ENCODE measurements at regions not wholly inside any gene's neighbourhood (a gene's known extent, or its start where the extent isn't known, plus 50 kb on each side); places are given as distances from the start of the nearest gene placed in this dataset.

- Histone ChIP-seq H3K9me3 (no peaks in the 10 kb centered on the region), H3K27me3 (peaks cover 44% of the 10 kb centered on the region), H3K36me3 (no peaks in the 10 kb centered on the region), H3K27ac (no peak overlapping the region), H3K4me3 (no peak overlapping the region), H3K4me1 (no peaks in the 10 kb centered on the region)
- no peak for ATAC-seq
- 58 to 83% methylated on average over 5 to 10 of the region's 10 CpGs for WGBS, 2 donors (ENCODE audit: low coverage in 1 of 2)
- TF ChIP-seq CTCF (IDR thresholded peaks at IDR 0.05) (no peak), EP300 (IDR thresholded peaks at IDR 0.05) (no peak), POLR2AphosphoS5 (IDR thresholded peaks at IDR 0.05) (no peak), POLR2A (IDR thresholded peaks at IDR 0.05) (no peak)
Observed at GRCh38 chr6:27575594-27576361, 102.9 kb upstream of the ZNF184 start.

GRCh38 chr6:27568226-27568897, 95.5 kb upstream of the ZNF184 start:
- Histone ChIP-seq H3K9me3 (no peaks in the 10 kb centered on the region), H3K4me1 (no peaks in the 10 kb centered on the region), H3K4me3 (no peak overlapping the region), H3K36me3 (no peaks in the 10 kb centered on the region), H3K27me3 (peaks cover 60% of the 10 kb centered on the region), H3K27ac (no peak overlapping the region)
- TF ChIP-seq CTCF (IDR thresholded peaks at IDR 0.05), result no peak
- TF ChIP-seq POLR2AphosphoS5 (IDR thresholded peaks at IDR 0.05), result no peak
- no peak for TF ChIP-seq POLR2A (IDR thresholded peaks at IDR 0.05)
- TF ChIP-seq EP300 (IDR thresholded peaks at IDR 0.05), result no peak
- WGBS, 2 donors (ENCODE audit: low coverage in 1 of 2), result 40 to 52% methylated on average over 11 to 12 of the region's 13 CpGs
- no peak for ATAC-seq

- ATAC-seq, result no peak
- H3K27ac ChIP-seq, result no peak overlapping the region
- 5 to 18% methylated on average over 5 to 14 of the region's 41 CpGs for WGBS, 2 donors (ENCODE audit: low coverage in 1 of 2)
- H3K4me1 ChIP-seq, result no peaks in the 10 kb centered on the region
- peaks cover 83% of the 10 kb centered on the region for H3K27me3 ChIP-seq
- no peak overlapping the region for H3K4me3 ChIP-seq
- H3K36me3 ChIP-seq, result no peaks in the 10 kb centered on the region
- no peaks in the 10 kb centered on the region for H3K9me3 ChIP-seq
- no peak for TF ChIP-seq POLR2AphosphoS5 (IDR thresholded peaks at IDR 0.05)
- no peak for TF ChIP-seq EP300 (IDR thresholded peaks at IDR 0.05)
- TF ChIP-seq POLR2A (IDR thresholded peaks at IDR 0.05), result no peak
- TF ChIP-seq CTCF (IDR thresholded peaks at IDR 0.05), result no peak
Observed at GRCh38 chr6:27565839-27566779, 93.2 kb upstream of the ZNF184 start.

- 19 to 29% methylated on average over 10 to 11 of the region's 11 CpGs for WGBS, 2 donors (ENCODE audit: low coverage in 1 of 2)
- ATAC-seq, result no peak
- peaks cover 100% of the 10 kb centered on the region for H3K27me3 ChIP-seq
- TF ChIP-seq POLR2AphosphoS5 (IDR thresholded peaks at IDR 0.05), result no peak
- TF ChIP-seq CTCF (IDR thresholded peaks at IDR 0.05), result no peak
- TF ChIP-seq EP300 (IDR thresholded peaks at IDR 0.05), result no peak
- no peak for TF ChIP-seq POLR2A (IDR thresholded peaks at IDR 0.05)
- no peaks in the 10 kb centered on the region for H3K36me3 ChIP-seq
- H3K4me1 ChIP-seq, result no peaks in the 10 kb centered on the region
- no peak overlapping the region for H3K4me3 ChIP-seq
- no peak overlapping the region for H3K27ac ChIP-seq
- H3K9me3 ChIP-seq, result no peaks in the 10 kb centered on the region
Observed at GRCh38 chr6:27562027-27562410, 89.1 kb upstream of the ZNF184 start.

Measured in gastroesophageal sphincter (tissue), 4 donors.